SK-N-SH treated with all-trans-retinoic acid at 6 μM for 48 hours (cell line): ENCODE measurements at regions not wholly inside any gene's neighbourhood (a gene's known extent, or its start where the extent isn't known, plus 50 kb on each side); places are given as distances from the start of the nearest gene placed in this dataset.

Experiments used
- ARNTL ChIP-seq: fragments of 450-650 bp; formaldehyde crosslinking; IDR thresholded peaks from 2 replicates; pipeline ENCODE4 v1.5.0; 2020; ENCODE audit warnings: low read depth, mild to moderate bottlenecking, moderate library complexity, borderline replicate concordance
- CSDC2 ChIP-seq: fragments of 250-450 bp; sonication (Bioruptor Pico); IDR thresholded peaks from 2 replicates; pipeline ENCODE4 v1.5.0; 2020; ENCODE audit warnings: mild to moderate bottlenecking, moderate library complexity
- TCF4 ChIP-seq: fragments of 250-450 bp; sonication (Bioruptor Pico); IDR thresholded peaks from 2 replicates; pipeline ENCODE4 v1.8.0; 2021; ENCODE audit warnings: mild to moderate bottlenecking, moderate library complexity, borderline replicate concordance
- TOX ChIP-seq: fragments of 250-450 bp; sonication (Bioruptor Pico); IDR thresholded peaks from 2 replicates; pipeline ENCODE4 v1.8.0; 2021; ENCODE audit warnings: mild to moderate bottlenecking, moderate library complexity, borderline replicate concordance
- ZFP30 ChIP-seq: fragments of 450-650 bp; formaldehyde crosslinking; IDR thresholded peaks from 2 replicates; pipeline ENCODE4 v1.5.0; 2022; ENCODE audit warnings: mild to moderate bottlenecking, moderate library complexity
- ZNF8 ChIP-seq: fragments of 450-650 bp; formaldehyde crosslinking; IDR thresholded peaks from 2 replicates; pipeline ENCODE4 v1.5.0; 2020; ENCODE audit warnings: mild to moderate bottlenecking, moderate library complexity

GRCh38 chr12:45637242-45637641 is 92.3 kb upstream of the ARID2 start:
- TF ChIP-seq ZNF8 (no peak), ARNTL (CRISPR knock-in tag) (no peak), TCF4 (no peak), TOX (CRISPR knock-in tag) (no peak), ZFP30 (CRISPR knock-in tag) (no peak), CSDC2 (CRISPR knock-in tag) (no peak)
